HEK293 (cell line): ENCODE measurements at regions not wholly inside any gene's neighbourhood (a gene's known extent, or its start where the extent isn't known, plus 50 kb on each side); places are given as distances from the start of the nearest gene placed in this dataset.

Experiments
- FEZF1 ChIP-seq: fragments of 450-650 bp; formaldehyde crosslinking; IDR thresholded peaks from 2 replicates; pipeline ENCODE4 v1.5.1; 2016; ENCODE audit warnings: missing biosample characterization, missing genetic modification characterization
- SP2 ChIP-seq: fragments of 450-650 bp; formaldehyde crosslinking; IDR thresholded peaks from 2 replicates; pipeline ENCODE4 v1.5.1; 2016; ENCODE audit warnings: missing biosample characterization, missing genetic modification characterization
- TCF7L2 ChIP-seq: IDR thresholded peaks from 2 replicates; pipeline ENCODE4 v1.6.1; 2011; ENCODE audit warnings: low read depth, mild to moderate bottlenecking, inconsistent platforms, low read length, moderate library complexity, borderline replicate concordance
- YY1 ChIP-seq: fragments of 450-650 bp; formaldehyde crosslinking; IDR thresholded peaks from 2 replicates; pipeline ENCODE4 v1.5.1; 2018; ENCODE audit warnings: missing biosample characterization, missing genetic modification characterization
- ZFP3 ChIP-seq: fragments of 450-650 bp; formaldehyde crosslinking; IDR thresholded peaks from 2 replicates; pipeline ENCODE4 v1.5.1; 2016; ENCODE audit warnings: low read depth, missing biosample characterization, missing genetic modification characterization
- ZNF121 ChIP-seq: fragments of 450-650 bp; formaldehyde crosslinking; IDR thresholded peaks from 2 replicates; pipeline ENCODE4 v1.5.1; 2016; ENCODE audit warnings: missing biosample characterization, missing genetic modification characterization
- ZNF155 ChIP-seq: fragments of 450-650 bp; formaldehyde crosslinking; IDR thresholded peaks from 2 replicates; pipeline ENCODE4 v1.5.1; 2016; ENCODE audit warnings: missing biosample characterization, missing genetic modification characterization
- ZNF174 ChIP-seq: fragments of 450-650 bp; formaldehyde crosslinking; IDR thresholded peaks from 2 replicates; pipeline ENCODE4 v1.5.0; 2017; ENCODE audit warnings: missing biosample characterization, mild to moderate bottlenecking, missing genetic modification characterization
- ZNF394 ChIP-seq: fragments of 450-650 bp; formaldehyde crosslinking; IDR thresholded peaks from 2 replicates; pipeline ENCODE4 v1.5.1; 2016; ENCODE audit warnings: missing biosample characterization, missing genetic modification characterization, mild to moderate bottlenecking, moderate library complexity, borderline replicate concordance
- ZNF623 ChIP-seq: fragments of 450-650 bp; formaldehyde crosslinking; IDR thresholded peaks from 2 replicates; pipeline ENCODE4 v1.5.1; 2016; ENCODE audit warnings: missing biosample characterization, missing genetic modification characterization
- ZNF792 ChIP-seq: fragments of 450-650 bp; formaldehyde crosslinking; IDR thresholded peaks from 2 replicates; pipeline ENCODE4 v1.5.1; 2016; ENCODE audit warnings: missing biosample characterization, missing genetic modification characterization
- TF ChIP-seq, protein P1 (sequence below): fragments of 450-650 bp; formaldehyde crosslinking; optimal IDR thresholded peaks from 2 replicates; pipeline ENCODE3; 2016; ENCODE audit warnings: missing biosample characterization, mild to moderate bottlenecking, missing genetic modification characterization
- TF ChIP-seq, protein P2 (sequence below): fragments of 450-650 bp; formaldehyde crosslinking; IDR thresholded peaks from 2 replicates; pipeline ENCODE4 v1.5.1; 2016; ENCODE audit warnings: missing biosample characterization, missing genetic modification characterization
- TF ChIP-seq, protein P3 (sequence below): fragments of 450-650 bp; formaldehyde crosslinking; IDR thresholded peaks from 2 replicates; pipeline ENCODE4 v1.5.1; 2016; ENCODE audit warnings: missing biosample characterization, missing genetic modification characterization

DNA sequence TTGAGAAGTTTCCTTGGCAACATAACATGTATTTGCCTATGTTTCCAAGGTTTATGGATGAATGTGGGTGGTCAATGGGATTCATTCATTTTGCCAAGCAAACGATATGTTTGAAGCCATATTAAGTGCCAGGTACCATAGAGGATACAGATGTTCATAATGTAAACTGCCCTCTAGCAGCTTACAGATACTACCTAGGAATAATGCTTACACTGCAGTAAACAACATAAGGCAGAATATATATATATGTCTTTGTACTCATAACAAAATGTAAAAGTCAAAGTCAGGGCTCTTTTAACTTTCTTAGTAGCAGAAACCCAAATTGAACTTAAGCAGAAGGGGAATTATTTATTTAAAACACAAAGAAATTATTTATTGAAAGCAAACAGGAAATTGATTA is 171.6 kb upstream of the TNP1 start:
- TF ChIP-seq ZFP3 (tag by site-specific recombination) (no peak), ZNF155 (tag by site-specific recombination) (no peak), SP2 (tag by site-specific recombination) (no peak), YY1 (tag by site-specific recombination) (no peak), TCF7L2 (no peak), FEZF1 (tag by site-specific recombination) (no peak), ZNF121 (tag by site-specific recombination) (no peak), ZNF792 (no peak), ZNF394 (tag by site-specific recombination) (no peak), ZNF174 (tag by site-specific recombination) (no peak), ZNF623 (tag by site-specific recombination) (no peak)
- TF ChIP-seq, protein P1, sequence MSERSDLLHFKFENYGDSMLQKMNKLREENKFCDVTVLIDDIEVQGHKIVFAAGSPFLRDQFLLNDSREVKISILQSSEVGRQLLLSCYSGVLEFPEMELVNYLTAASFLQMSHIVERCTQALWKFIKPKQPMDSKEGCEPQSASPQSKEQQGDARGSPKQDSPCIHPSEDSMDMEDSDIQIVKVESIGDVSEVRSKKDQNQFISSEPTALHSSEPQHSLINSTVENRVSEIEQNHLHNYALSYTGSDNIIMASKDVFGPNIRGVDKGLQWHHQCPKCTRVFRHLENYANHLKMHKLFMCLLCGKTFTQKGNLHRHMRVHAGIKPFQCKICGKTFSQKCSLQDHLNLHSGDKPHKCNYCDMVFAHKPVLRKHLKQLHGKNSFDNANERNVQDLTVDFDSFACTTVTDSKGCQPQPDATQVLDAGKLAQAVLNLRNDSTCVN = no peak
- TF ChIP-seq, protein P2, sequence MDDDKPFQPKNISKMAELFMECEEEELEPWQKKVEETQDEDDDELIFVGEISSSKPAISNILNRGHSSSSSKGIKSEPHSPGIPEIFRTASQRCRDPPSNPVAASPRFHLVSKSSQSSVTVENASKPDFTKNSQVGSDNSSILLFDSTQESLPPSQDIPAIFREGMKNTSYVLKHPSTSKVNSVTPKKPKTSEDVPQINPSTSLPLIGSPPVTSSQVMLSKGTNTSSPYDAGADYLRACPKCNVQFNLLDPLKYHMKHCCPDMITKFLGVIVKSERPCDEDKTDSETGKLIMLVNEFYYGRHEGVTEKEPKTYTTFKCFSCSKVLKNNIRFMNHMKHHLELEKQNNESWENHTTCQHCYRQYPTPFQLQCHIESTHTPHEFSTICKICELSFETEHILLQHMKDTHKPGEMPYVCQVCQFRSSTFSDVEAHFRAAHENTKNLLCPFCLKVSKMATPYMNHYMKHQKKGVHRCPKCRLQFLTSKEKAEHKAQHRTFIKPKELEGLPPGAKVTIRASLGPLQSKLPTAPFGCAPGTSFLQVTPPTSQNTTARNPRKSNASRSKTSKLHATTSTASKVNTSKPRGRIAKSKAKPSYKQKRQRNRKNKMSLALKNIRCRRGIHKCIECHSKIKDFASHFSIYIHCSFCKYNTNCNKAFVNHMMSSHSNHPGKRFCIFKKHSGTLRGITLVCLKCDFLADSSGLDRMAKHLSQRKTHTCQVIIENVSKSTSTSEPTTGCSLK (tag by site-specific recombination) = no peak
- TF ChIP-seq, protein P3, sequence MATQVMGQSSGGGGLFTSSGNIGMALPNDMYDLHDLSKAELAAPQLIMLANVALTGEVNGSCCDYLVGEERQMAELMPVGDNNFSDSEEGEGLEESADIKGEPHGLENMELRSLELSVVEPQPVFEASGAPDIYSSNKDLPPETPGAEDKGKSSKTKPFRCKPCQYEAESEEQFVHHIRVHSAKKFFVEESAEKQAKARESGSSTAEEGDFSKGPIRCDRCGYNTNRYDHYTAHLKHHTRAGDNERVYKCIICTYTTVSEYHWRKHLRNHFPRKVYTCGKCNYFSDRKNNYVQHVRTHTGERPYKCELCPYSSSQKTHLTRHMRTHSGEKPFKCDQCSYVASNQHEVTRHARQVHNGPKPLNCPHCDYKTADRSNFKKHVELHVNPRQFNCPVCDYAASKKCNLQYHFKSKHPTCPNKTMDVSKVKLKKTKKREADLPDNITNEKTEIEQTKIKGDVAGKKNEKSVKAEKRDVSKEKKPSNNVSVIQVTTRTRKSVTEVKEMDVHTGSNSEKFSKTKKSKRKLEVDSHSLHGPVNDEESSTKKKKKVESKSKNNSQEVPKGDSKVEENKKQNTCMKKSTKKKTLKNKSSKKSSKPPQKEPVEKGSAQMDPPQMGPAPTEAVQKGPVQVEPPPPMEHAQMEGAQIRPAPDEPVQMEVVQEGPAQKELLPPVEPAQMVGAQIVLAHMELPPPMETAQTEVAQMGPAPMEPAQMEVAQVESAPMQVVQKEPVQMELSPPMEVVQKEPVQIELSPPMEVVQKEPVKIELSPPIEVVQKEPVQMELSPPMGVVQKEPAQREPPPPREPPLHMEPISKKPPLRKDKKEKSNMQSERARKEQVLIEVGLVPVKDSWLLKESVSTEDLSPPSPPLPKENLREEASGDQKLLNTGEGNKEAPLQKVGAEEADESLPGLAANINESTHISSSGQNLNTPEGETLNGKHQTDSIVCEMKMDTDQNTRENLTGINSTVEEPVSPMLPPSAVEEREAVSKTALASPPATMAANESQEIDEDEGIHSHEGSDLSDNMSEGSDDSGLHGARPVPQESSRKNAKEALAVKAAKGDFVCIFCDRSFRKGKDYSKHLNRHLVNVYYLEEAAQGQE (tag by site-specific recombination) = no peak
